RWPE2 (cell line): ENCODE measurements at regions not wholly inside any gene's neighbourhood (a gene's known extent, or its start where the extent isn't known, plus 50 kb on each side); places are given as distances from the start of the nearest gene placed in this dataset.

Experiments
- ATAC-seq: fragments of 200-7000 bp; cut with Tn5 transposase; 3 replicates; pipeline ENCODE4 v1.9.1; 2021; ENCODE audit warnings: low read depth
- DNase-seq: peaks from one replicate; pipeline ENCODE4 v3.0.0-alpha.2; 2020; ENCODE audit warnings: low spot score
- H3K27ac ChIP-seq: fragments of 450-650 bp; 2 replicates; pipeline ENCODE4 v1.5.1; 2017; ENCODE audit warnings: mild to moderate bottlenecking; ENCODE audit not compliant: poor library complexity, severe bottlenecking
- H3K27me3 ChIP-seq: fragments of 250-450 bp; sonication (Bioruptor Pico); 2 replicates; pipeline ENCODE4 v1.5.1; 2021; ENCODE audit warnings: mild to moderate bottlenecking, moderate library complexity; ENCODE audit not compliant: insufficient read depth, poor library complexity, severe bottlenecking
- H3K36me3 ChIP-seq: fragments of 250-450 bp; sonication (Bioruptor Pico); 2 replicates; pipeline ENCODE4 v1.5.1; 2020; ENCODE audit warnings: low read depth, mild to moderate bottlenecking, moderate library complexity
- H3K4me1 ChIP-seq: fragments of 250-450 bp; sonication (Bioruptor Pico); 2 replicates; pipeline ENCODE4 v1.5.1; 2021; ENCODE audit warnings: mild to moderate bottlenecking, moderate library complexity; ENCODE audit not compliant: insufficient read depth, poor library complexity, severe bottlenecking
- H3K4me3 ChIP-seq: fragments of 250-450 bp; sonication (Bioruptor Pico); 2 replicates; pipeline ENCODE4 v1.5.1; 2021; ENCODE audit warnings: mild to moderate bottlenecking, moderate library complexity; ENCODE audit not compliant: severe bottlenecking
- H3K9me3 ChIP-seq: fragments of 250-450 bp; sonication (Bioruptor Pico); 2 replicates; pipeline ENCODE4 v1.5.1; 2021; ENCODE audit warnings: mild to moderate bottlenecking, moderate library complexity; ENCODE audit not compliant: severe bottlenecking
- CTCF ChIP-seq: fragments of 450-650 bp; IDR thresholded peaks from one replicate; pipeline ENCODE4 v1.5.1; 2017; ENCODE audit warnings: mild to moderate bottlenecking, moderate library complexity; ENCODE audit not compliant: poor library complexity, severe bottlenecking

- TF ChIP-seq CTCF: no peak
- Histone ChIP-seq H3K27ac (no peak overlapping the region), H3K27me3 (peaks cover 46% of the 10 kb centered on the region), H3K4me1 (no peaks in the 10 kb centered on the region), H3K36me3 (no peaks in the 10 kb centered on the region), H3K4me3 (no peak overlapping the region), H3K9me3 (no peaks in the 10 kb centered on the region)
- ATAC-seq (no peak), DNase-seq (no peak)
These were observed 169.8 kb upstream of the PPP1R26 start for GRCh38 chr9:135309763-135310125.

- Histone ChIP-seq H3K27ac (no peak overlapping the region), H3K9me3 (no peaks in the 10 kb centered on the region), H3K36me3 (no peaks in the 10 kb centered on the region), H3K4me1 (no peaks in the 10 kb centered on the region), H3K27me3 (peaks cover 50% of the 10 kb centered on the region), H3K4me3 (no peak overlapping the region)
- ATAC-seq (no peak), DNase-seq (no peak)
- no peak for TF ChIP-seq CTCF
These were observed 169.4 kb upstream of the PPP1R26 start for GRCh38 chr9:135310134-135310533.

- no peak overlapping the region for H3K27ac ChIP-seq
- ATAC-seq (no peak), DNase-seq (no peak)
- no peaks in the 10 kb centered on the region for H3K36me3 ChIP-seq
- no peaks in the 10 kb centered on the region for H3K9me3 ChIP-seq
- H3K4me3 ChIP-seq: no peak overlapping the region
- no peaks in the 10 kb centered on the region for H3K4me1 ChIP-seq
- peaks cover 64% of the 10 kb centered on the region for H3K27me3 ChIP-seq
- no peak for TF ChIP-seq CTCF
These were observed 164.0 kb upstream of the PPP1R26 start for GRCh38 chr9:135315572-135315971.

GRCh38 chr9:135320331-135320730 lies 159.3 kb upstream of the PPP1R26 start:
- no peaks in the 10 kb centered on the region for H3K36me3 ChIP-seq
- H3K27me3 ChIP-seq: peaks cover 46% of the 10 kb centered on the region
- DNase-seq: no peak
- H3K4me3 ChIP-seq: no peak overlapping the region
- no peaks in the 10 kb centered on the region for H3K9me3 ChIP-seq
- H3K27ac ChIP-seq: no peak overlapping the region
- no peak for ATAC-seq
- no peaks in the 10 kb centered on the region for H3K4me1 ChIP-seq
- TF ChIP-seq CTCF: no peak

- TF ChIP-seq CTCF: no peak
- peaks cover 40% of the 10 kb centered on the region for H3K27me3 ChIP-seq
- DNase-seq: no peak
These were observed 158.6 kb upstream of the PPP1R26 start for GRCh38 chr9:135320943-135321342.

More at GRCh38 chr9:135320943-135321342, 158.6 kb upstream of the PPP1R26 start:
- Histone ChIP-seq H3K4me3 (no peak overlapping the region), H3K4me1 (no peaks in the 10 kb centered on the region), H3K36me3 (no peaks in the 10 kb centered on the region), H3K9me3 (no peaks in the 10 kb centered on the region), H3K27ac (no peak overlapping the region)
- no peak for ATAC-seq
